GM23248 (cell line): ENCODE measurements at regions not wholly inside any gene's neighbourhood (a gene's known extent, or its start where the extent isn't known, plus 50 kb on each side); places are given as distances from the start of the nearest gene placed in this dataset.

Source experiments
- EZH2 ChIP-seq: fragments of 200-600 bp; sonication (generic); IDR thresholded peaks from 2 replicates; pipeline ENCODE4 v1.6.1; 2018; ENCODE audit warnings: antibody characterized with exemption, mild to moderate bottlenecking; ENCODE audit not compliant: insufficient read depth, poor library complexity, severe bottlenecking
- EZH2phosphoT487 ChIP-seq: fragments of 200-600 bp; sonication (generic); IDR thresholded peaks from 2 replicates; pipeline ENCODE4 v1.6.1; 2018; ENCODE audit warnings: antibody characterized with exemption, moderate library complexity, mild to moderate bottlenecking, low read depth; ENCODE audit not compliant: insufficient read depth

DNA sequence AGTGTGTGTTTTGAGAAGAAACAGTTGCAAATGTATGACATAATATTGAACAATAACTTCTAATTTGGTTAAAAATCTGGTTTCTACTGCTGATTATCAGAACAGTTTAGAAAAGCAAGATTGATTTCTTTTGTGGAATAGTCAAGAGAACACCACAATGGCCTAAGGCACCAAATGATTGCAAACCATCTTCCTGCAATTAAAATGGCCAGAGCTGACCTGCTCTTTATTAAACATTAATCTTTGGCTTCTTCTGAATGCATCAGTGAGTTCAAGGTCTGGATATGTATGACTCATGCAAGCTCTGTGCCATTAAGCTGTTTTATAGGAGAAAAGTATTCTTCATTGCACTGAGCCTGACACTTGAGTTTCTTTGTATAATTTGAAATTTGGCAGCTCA lies 107.8 kb upstream of the PDHA2 start:
- TF ChIP-seq EZH2phosphoT487 = no peak
- TF ChIP-seq EZH2 = no peak
